Astrocyte (in vitro differentiated cells and primary cell): ENCODE measurements at regions not wholly inside any gene's neighbourhood (a gene's known extent, or its start where the extent isn't known, plus 50 kb on each side); places are given as distances from the start of the nearest gene placed in this dataset.

Source experiments
- CTCF ChIP-seq: IDR thresholded peaks from 2 replicates; pipeline ENCODE4 v1.5.1; 2011; ENCODE audit warnings: low read depth, mild to moderate bottlenecking, inconsistent platforms, low read length, moderate library complexity; ENCODE audit not compliant: insufficient read depth
- EZH2 ChIP-seq: IDR thresholded peaks from 2 replicates; pipeline ENCODE4 v1.6.1; 2012; ENCODE audit warnings: mild to moderate bottlenecking, low read length, inconsistent platforms; ENCODE audit not compliant: insufficient read depth

GRCh38 chr13:82294226-82294625, 1588.0 kb downstream of the SLITRK1 start:
- TF ChIP-seq CTCF (no peak), EZH2 (no peak)
